HepG2 (cell line): ENCODE measurements at regions not wholly inside any gene's neighbourhood (a gene's known extent, or its start where the extent isn't known, plus 50 kb on each side); places are given as distances from the start of the nearest gene placed in this dataset.

Source experiments
- ATAC-seq: fragments of 200-7000 bp; cut with Tn5 transposase; 3 replicates; pipeline ENCODE4 v1.9.1; 2020; ENCODE audit warnings: mild to moderate bottlenecking, moderate library complexity
- BruUV-seq: library from RNA; stranded (reverse); fragments of 400-500 nt; replicated peaks from 2 replicates; lab custom pipeline; 2021; lab: Mats Ljungman, UMichigan
- CTCF ChIA-PET: fragments of 300-600 bp; formaldehyde crosslinking; extraction: SDS; loops from one replicate; lab custom pipeline; 2021; ENCODE audit warnings: low total read pairs, inconsistent platforms, low intra/inter-chr PET ratio; lab: Yijun Ruan, JAX
- POLR2A ChIA-PET: fragments of 350-600 bp; sonication (Branson Sonifier 250); formaldehyde crosslinking; loops from one replicate; lab custom pipeline; 2020; ENCODE audit warnings: antibody characterized with exemption, inconsistent platforms; lab: Yijun Ruan, JAX
- DNase-seq: peaks from one replicate; pipeline ENCODE4 v3.0.0-alpha.2; 2015; ENCODE audit warnings: low spot score
- FAIRE-seq: peaks from 3 replicates; lab custom pipeline; 2011; peaks lifted over from hg19 to GRCh38; lab: Jason Lieb, UNC
- H2AFZ ChIP-seq: one replicate; pipeline ENCODE4 v1.6.1; 2011; ENCODE audit warnings: low read length, inconsistent platforms
- H3K27ac ChIP-seq: fragments of 300-600 bp; 3 replicates; pipeline ENCODE4 v1.8.0; 2011; ENCODE audit warnings: mixed run types, mild to moderate bottlenecking, mixed read lengths, low read length, inconsistent platforms; ENCODE audit not compliant: insufficient read depth; ENCODE audit errors: extremely low read length
- H3K27me3 ChIP-seq, 2 experiments: fragments of 200-600 bp in 1 of 2; 2 replicates in 1 of 2; 3 replicates in 1 of 2; pipeline versions ENCODE4 v1.6.0 to v1.8.0; 2011; ENCODE audit warnings: low read length in 2 of 2, mild to moderate bottlenecking in 2 of 2, moderate library complexity in 2 of 2, inconsistent platforms in 1 of 2; ENCODE audit not compliant: insufficient read depth in 2 of 2, control insufficient read depth in 1 of 2
- H3K36me3 ChIP-seq, 2 experiments: fragments of 200-600 bp in 1 of 2; replicated peaks in 1 of 2; 2 replicates in 1 of 2; 3 replicates in 1 of 2; pipeline versions ENCODE4 v1.5.1 to v1.8.0; 2011; ENCODE audit warnings: low read length in 2 of 2, inconsistent platforms in 1 of 2; ENCODE audit not compliant: insufficient read depth in 2 of 2, control insufficient read depth in 1 of 2
- H3K4me1 ChIP-seq: 2 replicates; pipeline ENCODE4 v1.5.1; 2012; ENCODE audit warnings: low read length, inconsistent platforms; ENCODE audit not compliant: insufficient read depth
- H3K4me2 ChIP-seq: 2 replicates; pipeline ENCODE4 v1.6.0; 2011; ENCODE audit warnings: low read depth, low read length, inconsistent platforms
- H3K4me3 ChIP-seq, 3 experiments: fragments of 200-600 bp in 1 of 3; sonication (generic), shearing (Covaris generic) in 1 of 3; replicated peaks in 1 of 3; 2 replicates each; pipeline ENCODE4 v1.5.1; 2011 to 2016; ENCODE audit warnings: low read length in 3 of 3, inconsistent platforms in 2 of 3, low read depth in 2 of 3, mild to moderate bottlenecking in 2 of 3, control low read depth in 1 of 3, mixed read lengths in 1 of 3; ENCODE audit not compliant: insufficient read depth in 1 of 3
- H3K79me2 ChIP-seq: one replicate; pipeline ENCODE4 v1.6.1; 2011; ENCODE audit warnings: low read length, inconsistent platforms; ENCODE audit not compliant: insufficient read depth
- H3K9ac ChIP-seq: 2 replicates; pipeline ENCODE4 v1.6.0; 2011; ENCODE audit warnings: mild to moderate bottlenecking, low read depth, low read length, inconsistent platforms; ENCODE audit not compliant: insufficient read depth
- H3K9me3 ChIP-seq: 2 replicates; pipeline ENCODE4 v1.5.1; 2012; ENCODE audit warnings: mild to moderate bottlenecking, low read length
- H4K20me1 ChIP-seq: 2 replicates; pipeline ENCODE4 v1.6.0; 2011; ENCODE audit warnings: inconsistent platforms, mild to moderate bottlenecking, low read length, moderate library complexity; ENCODE audit not compliant: insufficient read depth
- DR1 ChIP-seq: sonication (generic); formaldehyde crosslinking; IDR thresholded peaks from 2 replicates; pipeline ENCODE4 v1.8.0; 2021; ENCODE audit warnings: mild to moderate bottlenecking, missing genetic modification reagents, inconsistent platforms
- ELK4 ChIP-seq: sonication (generic); formaldehyde crosslinking; IDR thresholded peaks from 2 replicates; pipeline ENCODE4 v1.9.0; 2021; ENCODE audit warnings: missing genetic modification reagents, borderline replicate concordance
- SIX4 ChIP-seq: sonication (generic); formaldehyde crosslinking; IDR thresholded peaks from 2 replicates; pipeline ENCODE4 v1.4.0; 2020; ENCODE audit warnings: missing genetic modification reagents
- TFAP4 ChIP-seq: sonication (generic); IDR thresholded peaks from 2 replicates; pipeline ENCODE4 v1.6.1; 2016; ENCODE audit warnings: low read depth, borderline replicate concordance
- TRIM22 ChIP-seq: fragments of 450-650 bp; IDR thresholded peaks from 2 replicates; pipeline ENCODE4 v1.6.1; 2017
- ZNF616 ChIP-seq: sonication (generic); formaldehyde crosslinking; IDR thresholded peaks from 2 replicates; pipeline ENCODE4 v1.5.0; 2020; ENCODE audit warnings: low read depth, mild to moderate bottlenecking, missing genetic modification reagents
- ZNF720 ChIP-seq: sonication (generic); formaldehyde crosslinking; IDR thresholded peaks from 2 replicates; pipeline ENCODE4 v1.4.0; 2020; ENCODE audit warnings: missing genetic modification reagents
- ZNF83 ChIP-seq: sonication (generic); formaldehyde crosslinking; IDR thresholded peaks from 2 replicates; pipeline ENCODE4 v1.4.0; 2020; ENCODE audit warnings: missing genetic modification reagents, mild to moderate bottlenecking, borderline replicate concordance
- ZSCAN22 ChIP-seq: sonication (generic); formaldehyde crosslinking; IDR thresholded peaks from 2 replicates; pipeline ENCODE4 v1.4.0; 2020; ENCODE audit warnings: mild to moderate bottlenecking, missing genetic modification reagents
- WGBS: methylation state at CpG from one replicate; pipeline ENCODE4 v1.1.6; 2017; ENCODE audit warnings: low lambda C conversion rate; 5-methylcytosine and 5-hydroxymethylcytosine counted together
- in situ Hi-C: cut with HindIII; loops from 2 replicates; pipeline ENCODE4 v1.10.0; 2017; ENCODE audit warnings: low pct_unique_long_range_greater_than_20kb; ENCODE audit not compliant: extremely low pct_ligation_motif_present
- intact Hi-C: fragments of 100-400 bp; cut with micrococcal nuclease; formaldehyde crosslinking; loops from one replicate; pipeline ENCODE4 v1.10.0; 2022; ENCODE audit not compliant: unreplicated experiment
- TF ChIP-seq, protein P1 (sequence below): sonication (generic); formaldehyde crosslinking; IDR thresholded peaks from 2 replicates; pipeline ENCODE4 v1.8.0; 2022; ENCODE audit warnings: missing genetic modification reagents, mild to moderate bottlenecking, borderline replicate concordance

GRCh38 chr6:81401970-81402690, 350.4 kb downstream of the TENT5A start (continued):
- TF ChIP-seq ELK4 = no peak

- intact Hi-C loops = no loop called here
- POLR2A ChIA-PET = no interaction called here
- no peak for FAIRE-seq
Observed at GRCh38 chr6:81396916-81397315, 355.6 kb downstream of the TENT5A start.

More at GRCh38 chr6:81396916-81397315, 355.6 kb downstream of the TENT5A start:
- Histone ChIP-seq H4K20me1 (no peaks in the 10 kb centered on the region), H3K9ac (no peak overlapping the region), H3K79me2 (no peaks in the 10 kb centered on the region)
- CTCF ChIA-PET = no interaction called here
- BruUV-seq = no TSS peak
- TF ChIP-seq, protein P1, sequence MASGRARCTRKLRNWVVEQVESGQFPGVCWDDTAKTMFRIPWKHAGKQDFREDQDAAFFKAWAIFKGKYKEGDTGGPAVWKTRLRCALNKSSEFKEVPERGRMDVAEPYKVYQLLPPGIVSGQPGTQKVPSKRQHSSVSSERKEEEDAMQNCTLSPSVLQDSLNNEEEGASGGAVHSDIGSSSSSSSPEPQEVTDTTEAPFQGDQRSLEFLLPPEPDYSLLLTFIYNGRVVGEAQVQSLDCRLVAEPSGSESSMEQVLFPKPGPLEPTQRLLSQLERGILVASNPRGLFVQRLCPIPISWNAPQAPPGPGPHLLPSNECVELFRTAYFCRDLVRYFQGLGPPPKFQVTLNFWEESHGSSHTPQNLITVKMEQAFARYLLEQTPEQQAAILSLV (CRISPR knock-in tag) = no peak
- no peak for TF ChIP-seq ZNF616 (CRISPR knock-in tag)
- TF ChIP-seq SIX4 (CRISPR knock-in tag) = no peak
- TF ChIP-seq ZNF720 (CRISPR knock-in tag) = no peak
- no peak for TF ChIP-seq DR1 (CRISPR knock-in tag)
- no peak for TF ChIP-seq TFAP4
- TF ChIP-seq TRIM22 = no peak
- no peak for TF ChIP-seq ZNF83 (CRISPR knock-in tag)
- TF ChIP-seq ZSCAN22 (CRISPR knock-in tag) = no peak
- TF ChIP-seq, all 625 proteins: peak for 0
- in situ Hi-C loops = no loop called here
- 50% methylated on average over 2 of the region's 2 CpGs for WGBS
- no peaks in the 10 kb centered on the region for H3K27me3 ChIP-seq
- ATAC-seq = no peak
- H3K27ac ChIP-seq = no peak overlapping the region
- H3K4me3 ChIP-seq = no peak overlapping the region
- peaks cover 14% of the 10 kb centered on the region for H3K9me3 ChIP-seq
- no peaks in the 10 kb centered on the region for H3K36me3 ChIP-seq
- no peak for DNase-seq
- H3K4me1 ChIP-seq = no peaks in the 10 kb centered on the region
- no peak overlapping the region for H3K4me2 ChIP-seq
- no peak overlapping the region for H2AFZ ChIP-seq
